Occipital lobe (tissue), 1 donor: ENCODE measurements at regions not wholly inside any gene's neighbourhood (a gene's known extent, or its start where the extent isn't known, plus 50 kb on each side); places are given as distances from the start of the nearest gene placed in this dataset.

Source experiments
- DNase-seq: peaks from one replicate; lab custom pipeline; 2025; lab: John Stamatoyannopoulos, UW

DNA sequence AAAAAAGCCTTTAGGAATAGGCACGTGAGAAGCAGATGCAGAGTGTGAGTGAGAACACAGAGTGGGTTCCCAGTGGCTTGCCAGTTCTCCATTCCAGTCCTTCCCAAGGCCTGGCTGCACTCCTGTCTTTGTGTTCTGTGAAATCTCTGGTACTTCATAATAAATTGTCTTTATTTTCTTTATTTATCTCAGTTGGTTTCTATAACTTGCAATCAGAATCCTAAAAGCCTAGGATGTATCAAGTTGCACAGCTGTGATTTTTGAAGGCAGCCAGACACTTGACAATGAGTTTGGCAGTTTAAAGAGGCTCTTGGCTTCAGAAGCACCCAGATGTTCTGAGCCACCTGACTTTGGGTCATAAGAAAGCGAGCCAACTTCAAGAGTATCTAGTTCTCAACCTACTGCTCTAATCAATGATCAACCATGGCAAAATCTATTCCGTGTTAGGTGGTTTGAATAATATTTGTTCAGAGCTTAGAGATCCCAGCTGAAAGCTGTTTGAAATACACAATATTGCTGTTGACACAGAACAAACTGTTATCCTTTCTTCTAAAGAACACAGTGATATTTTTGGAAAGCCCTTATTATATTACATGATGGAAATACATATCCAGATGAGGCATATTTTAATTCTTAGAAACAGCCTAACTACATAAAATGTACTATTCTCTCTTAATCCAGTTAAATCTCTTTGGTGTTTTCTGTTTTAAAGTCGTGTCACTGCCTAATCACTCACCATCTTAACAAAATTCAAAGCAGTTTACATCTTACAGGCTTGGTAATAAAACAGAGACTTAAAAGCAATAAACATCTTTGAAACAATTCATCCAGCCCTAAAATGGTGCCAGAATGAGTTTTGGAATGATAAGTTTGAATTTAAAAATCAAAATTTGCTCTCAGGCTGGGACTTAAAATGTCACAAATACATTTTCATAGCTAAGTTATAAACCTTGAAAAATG is 483.0 kb upstream of the NBEA start:
- DNase-seq = no peak

DNA sequence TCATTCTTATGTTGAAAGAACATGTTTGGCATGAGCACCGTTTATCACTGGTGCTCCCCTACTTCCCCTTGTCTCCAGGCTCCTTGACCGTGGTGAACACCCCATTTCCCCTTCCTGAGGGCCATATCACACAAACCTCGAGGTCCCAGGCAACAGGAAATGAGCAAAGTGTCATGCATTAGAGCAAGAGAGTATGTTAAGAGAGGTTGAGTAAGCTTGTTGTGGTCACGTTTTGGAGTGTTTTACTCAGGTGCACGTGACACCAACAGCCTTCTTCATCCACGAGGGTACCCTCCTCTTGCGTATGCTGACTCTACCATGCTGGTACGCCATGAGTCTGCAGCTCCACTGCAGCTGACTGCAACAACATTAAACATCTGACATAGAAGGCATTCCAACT is 482.2 kb upstream of the NBEA start:
- no peak for DNase-seq

DNA sequence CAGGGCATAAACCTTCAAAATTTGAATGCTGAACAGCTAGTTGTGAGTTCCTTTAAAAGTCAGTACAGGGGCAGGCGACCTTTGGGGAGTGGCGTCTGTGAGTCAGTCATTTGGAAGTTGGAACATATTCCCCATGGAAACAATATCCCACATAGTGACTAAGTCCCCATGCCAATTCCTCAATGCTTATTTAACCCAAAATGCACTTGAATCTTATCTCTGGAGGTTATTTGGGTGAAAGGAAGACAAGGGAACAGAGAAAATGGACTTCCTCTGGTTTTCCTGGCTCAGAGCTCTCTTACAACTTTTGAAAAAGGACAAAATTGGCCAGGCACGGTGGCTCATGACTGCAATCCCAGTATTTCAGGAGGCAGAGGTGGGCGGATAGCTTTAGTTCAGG is 479.2 kb upstream of the NBEA start:
- DNase-seq = no peak

DNA sequence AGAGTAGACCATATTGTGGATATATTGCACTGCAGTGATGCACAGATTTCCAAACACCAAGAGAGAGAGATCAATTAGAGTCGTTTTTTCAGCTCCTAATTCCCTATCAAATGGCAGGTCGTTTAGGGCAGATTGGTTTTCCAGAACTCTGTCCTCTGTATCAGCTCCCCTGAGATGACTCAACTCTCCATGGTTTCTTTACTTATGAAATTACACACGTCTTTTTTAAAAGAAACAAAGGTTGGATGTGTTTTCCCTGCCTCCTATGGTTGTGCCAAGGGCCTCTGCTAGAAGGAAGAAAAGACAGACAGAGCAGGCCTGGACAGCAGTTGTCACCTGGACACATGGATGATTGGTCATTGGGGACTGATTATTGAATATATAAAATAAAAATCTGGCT is 478.1 kb upstream of the NBEA start:
- DNase-seq = no peak

DNA sequence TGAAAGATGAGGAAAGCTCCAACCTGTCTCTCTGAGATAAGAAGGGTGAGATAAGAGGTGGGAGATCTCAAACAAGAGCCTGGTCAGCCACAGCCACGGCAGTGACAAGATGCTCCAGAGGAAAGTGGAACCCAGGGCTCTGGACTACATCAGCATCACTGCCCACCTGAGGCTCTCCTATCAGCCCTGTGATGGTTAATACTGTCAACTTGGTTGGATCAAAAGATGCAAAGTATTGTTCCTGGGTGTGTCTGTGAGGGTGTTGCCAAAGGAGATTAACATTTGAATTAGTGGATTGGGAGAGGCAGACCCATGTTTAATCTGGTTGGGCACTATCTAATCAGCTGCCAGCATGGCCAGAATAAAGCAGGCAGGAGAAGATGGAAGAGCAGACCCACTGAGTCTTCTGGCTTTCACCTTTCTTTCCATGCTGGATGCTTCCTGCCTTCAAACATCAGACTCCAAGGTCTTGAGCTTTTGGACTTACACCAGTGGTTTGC is 476.6 kb upstream of the NBEA start:
- DNase-seq = no peak

DNA sequence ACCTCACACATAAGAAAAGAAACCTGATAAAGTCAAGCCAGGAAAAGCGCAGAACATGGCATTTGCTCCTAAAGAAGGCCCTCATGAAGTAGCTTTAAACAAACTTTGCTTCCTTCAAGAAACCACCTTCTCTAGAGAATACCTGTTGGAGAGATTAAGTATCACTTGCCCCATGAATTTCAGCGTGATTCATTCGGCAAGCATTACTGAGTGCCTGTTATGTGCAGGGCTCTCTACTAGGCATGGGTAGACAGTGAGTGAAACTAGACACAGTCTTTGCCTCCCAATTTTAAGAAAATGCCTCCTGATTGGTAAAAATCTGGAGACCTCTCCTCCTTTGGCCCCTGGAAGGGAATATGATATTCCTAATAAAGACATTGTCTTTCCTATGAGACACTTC is 475.8 kb upstream of the NBEA start:
- no peak for DNase-seq

DNA sequence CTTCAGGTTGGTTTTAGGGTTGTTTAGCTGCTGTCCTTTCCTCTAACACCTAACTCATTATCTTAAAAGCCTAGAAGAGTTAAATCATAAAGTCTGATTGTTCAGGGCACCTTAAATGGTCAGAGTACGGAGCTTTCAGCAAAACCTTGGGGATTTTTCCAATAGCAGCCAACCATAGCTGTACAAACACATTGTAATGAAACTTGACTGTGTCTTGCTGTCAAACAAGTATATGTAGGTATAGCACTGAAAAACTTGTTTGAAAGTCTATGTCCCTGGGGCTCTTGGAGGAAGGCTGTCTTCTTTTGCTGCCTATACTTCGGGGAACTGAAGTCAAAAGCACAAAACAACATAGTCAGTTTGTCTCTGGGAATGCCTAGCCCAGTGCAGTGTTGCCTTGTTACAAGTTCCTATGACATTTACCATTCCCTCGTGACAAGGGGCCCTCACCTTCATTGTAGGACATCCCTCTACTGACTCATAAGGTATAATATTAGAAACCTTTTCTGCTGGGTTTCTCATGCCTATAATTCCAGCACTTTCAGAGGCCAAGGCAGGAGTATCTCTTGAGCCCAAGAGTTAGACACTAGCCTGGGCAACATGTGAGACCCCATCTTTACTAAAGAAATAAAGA is 474.5 kb upstream of the NBEA start:
- no peak for DNase-seq

DNA sequence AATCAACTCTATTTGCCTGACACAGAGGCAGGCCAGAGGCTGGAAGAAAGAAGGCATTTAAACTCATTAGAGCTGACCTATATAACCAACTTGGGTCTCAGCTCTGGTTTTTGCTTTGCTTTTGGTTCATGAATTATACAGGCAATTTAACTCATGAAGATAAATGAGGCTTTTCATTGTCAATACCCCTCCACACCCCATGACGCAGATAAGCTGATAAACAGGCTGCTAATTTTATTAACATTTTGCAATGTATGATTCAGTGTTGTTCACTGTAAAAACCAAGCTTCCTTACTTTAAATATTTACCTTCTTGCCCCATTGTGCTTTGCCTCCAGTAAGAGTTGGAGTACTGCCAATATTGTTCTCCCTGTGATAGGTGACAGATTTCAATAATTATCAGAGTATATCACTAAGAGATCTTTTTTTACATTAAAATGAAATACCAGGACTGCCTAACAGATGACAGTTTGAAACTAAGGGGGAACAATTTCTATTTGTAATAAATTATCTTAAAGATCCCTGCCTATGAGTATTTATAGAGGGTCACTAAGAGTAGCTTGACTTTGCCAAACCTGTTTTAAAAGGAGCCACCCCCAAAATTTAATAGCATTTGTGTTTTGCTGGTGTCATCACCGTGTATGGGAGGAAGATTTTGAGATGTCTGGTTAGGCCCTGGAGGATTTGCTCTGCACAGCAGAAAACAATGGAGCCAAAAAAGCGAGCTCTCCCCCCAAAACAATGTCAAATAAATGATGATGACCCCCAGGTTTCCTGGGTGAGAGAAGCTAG is 472.7 kb upstream of the NBEA start:
- no peak for DNase-seq

DNA sequence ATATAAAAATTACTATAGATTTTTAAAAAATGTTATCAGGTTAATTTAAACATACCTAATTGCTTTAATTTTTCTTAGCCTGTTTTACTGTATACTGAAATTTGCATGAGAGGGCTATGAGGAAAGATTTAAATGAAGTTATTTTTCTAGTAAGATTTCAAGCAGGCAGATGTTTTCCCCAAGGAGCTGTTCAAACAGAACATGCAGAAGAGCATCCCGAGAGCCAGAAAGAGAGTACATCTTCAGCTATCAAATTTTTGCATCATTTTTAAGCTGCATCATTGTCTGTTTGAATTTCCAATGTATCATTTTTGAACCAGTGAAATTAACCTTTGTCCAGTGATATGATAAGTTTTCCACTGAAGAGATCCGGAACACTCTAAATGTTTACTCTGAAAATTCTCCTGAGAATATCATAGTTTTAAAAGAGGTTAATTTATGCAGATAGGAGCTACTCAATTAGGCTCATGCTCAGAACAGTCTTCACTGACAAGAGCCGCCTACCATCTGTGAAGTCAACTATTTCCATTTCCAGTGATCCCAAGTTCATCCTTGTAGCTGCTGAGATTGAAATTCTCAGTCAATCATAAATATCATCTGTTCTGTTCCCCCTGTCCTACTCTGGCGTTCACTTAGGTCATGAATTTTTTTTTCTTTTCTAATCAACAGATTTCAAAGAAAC is 467.7 kb upstream of the NBEA start:
- DNase-seq = no peak

DNA sequence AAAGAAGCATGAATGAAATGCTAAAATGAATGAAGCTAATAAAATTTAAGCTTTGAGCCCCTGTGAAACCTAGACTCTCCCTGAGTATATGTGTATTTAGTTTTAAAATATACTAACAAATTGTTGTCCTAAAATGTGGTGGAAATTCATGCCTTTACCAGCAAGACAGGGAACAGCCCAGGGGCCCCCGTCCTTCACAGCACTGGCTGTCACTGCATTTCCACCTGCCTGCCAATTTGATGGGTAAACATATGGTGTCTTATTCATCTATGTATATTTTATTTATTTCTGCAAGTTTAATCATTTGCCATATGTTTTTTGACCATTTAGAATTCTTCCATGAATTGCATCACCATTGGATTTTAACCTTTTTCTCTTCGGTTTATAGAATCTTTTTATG is 463.7 kb upstream of the NBEA start:
- DNase-seq = no peak

DNA sequence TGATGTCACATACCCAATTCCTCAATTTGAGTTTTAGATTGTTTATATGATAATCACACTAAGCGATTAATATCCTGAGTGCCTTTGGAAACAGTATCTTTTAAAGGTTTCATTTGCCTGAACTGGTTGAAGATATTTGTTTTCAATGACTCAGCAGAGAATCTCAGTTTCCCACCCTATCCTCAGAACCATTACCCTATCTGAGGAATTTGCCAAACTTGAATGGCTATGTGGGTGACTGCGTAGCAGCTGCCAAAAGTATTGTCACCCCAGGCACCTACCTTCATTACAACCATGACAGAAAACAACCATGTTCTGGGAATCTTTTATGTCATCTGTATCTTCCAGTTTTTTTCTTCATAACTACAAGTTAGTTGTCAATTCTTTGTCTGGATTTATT is 440.1 kb upstream of the NBEA start:
- no peak for DNase-seq

DNA sequence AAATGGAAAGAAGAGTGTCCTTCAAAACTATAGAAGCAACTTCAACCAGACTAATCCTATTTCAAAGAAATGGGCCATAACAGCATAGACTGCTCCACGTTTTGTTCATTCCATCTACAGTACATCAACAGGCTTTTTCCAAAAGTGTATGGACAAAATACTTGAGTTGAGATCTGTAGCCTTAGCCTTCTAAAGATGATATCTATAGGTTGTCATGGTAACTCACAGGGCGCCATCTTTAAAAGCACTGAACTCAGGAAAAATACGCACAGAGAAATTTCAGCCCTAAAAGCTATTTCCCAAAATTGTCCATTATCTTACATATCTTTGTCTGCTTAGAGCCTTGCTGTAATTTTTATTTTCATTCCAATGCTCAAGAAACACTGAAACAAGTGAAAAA is 439.4 kb upstream of the NBEA start:
- DNase-seq = no peak

DNA sequence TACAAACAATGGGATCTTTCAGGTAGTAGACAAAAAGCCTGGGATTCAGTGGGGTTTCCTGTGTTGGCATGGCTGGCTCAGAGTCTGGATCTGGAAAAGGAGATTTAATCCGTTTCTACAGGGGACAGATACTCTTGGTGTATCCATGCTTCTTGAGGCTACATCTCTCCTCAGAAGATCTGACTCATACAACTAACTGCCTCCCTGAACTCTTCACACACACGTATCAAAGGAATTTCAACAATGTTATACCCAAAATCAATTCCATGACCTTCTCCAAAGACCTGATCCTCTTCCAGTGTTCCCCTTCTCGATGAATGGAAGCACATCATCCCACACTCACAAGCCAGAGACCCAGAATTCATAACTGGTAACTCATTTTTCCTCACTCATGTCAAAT is 435.3 kb upstream of the NBEA start:
- no peak for DNase-seq

DNA sequence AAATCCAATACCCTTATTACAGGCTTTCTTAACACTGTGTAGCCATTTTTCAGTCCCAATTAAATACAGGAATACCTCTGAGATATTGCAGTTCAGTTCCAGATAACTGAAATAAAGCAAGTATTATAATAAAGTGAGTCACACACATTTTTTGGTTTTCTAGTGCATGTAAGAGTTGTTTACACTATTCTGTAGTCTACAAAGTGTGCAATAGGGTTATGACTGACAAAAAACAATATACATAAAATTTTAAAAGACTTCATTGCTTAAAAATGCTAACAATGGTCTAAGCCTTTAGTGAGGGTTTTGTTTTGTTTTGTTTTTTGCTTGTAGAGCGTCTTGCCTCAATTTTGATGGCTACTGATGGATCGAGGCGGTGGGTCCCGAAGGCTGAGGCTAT is 434.4 kb upstream of the NBEA start:
- no peak for DNase-seq

DNA sequence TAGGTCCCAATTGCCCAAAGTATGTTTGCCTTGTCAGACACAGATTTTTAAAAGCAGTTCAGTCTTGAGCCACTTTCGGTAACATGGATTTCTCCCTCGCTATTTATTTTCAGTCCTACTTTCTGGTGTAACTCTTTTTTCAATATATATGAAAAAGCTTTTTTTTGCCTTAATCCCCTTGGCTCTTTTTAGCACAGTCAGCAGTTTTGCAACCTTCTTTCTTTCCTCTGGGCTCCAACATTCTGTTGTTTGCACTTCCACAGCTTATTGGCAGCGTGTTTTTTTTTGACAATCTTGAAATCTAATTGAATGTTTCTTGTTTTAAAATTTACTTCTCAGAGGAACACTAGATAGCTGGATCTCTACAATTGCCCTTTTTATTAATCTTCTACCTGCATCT is 429.3 kb upstream of the NBEA start:
- no peak for DNase-seq

DNA sequence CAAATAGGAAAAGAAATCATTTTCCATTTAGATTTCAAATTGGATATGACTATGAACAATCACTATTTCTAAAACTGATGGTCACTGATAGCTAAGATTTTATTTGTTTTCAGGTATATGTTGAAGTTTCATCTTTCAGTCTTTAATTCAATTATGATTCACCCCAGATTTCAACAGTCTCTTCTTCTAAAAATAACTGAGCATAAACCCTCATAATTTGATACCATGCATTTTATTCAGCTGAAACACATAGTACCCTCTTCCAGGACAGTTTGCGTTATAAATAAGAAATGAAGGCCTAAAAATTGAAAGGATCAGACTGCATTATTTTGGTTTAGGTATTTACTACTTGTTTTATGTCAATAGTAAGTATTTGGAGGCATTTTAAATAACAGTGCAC is 428.5 kb upstream of the NBEA start:
- no peak for DNase-seq

DNA sequence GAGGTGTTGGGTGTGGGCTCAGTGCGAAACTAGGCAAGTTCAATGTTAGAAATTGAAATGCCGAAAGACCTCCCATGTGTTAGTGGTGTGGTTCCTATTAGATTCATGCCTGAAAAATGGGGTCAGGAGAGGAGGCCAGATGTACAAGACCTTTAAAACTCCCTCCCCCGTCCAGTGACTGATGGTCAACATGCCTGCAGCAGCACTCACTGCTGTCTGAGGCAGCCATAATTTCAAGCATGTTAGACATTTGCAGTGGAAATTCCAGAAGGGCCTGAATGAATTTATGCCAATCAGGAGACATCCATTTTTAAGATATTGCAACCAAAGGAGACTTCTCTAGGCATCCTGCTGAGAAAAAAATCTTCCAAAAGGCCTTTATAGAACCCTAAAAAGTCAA is 426.9 kb upstream of the NBEA start:
- DNase-seq = no peak

DNA sequence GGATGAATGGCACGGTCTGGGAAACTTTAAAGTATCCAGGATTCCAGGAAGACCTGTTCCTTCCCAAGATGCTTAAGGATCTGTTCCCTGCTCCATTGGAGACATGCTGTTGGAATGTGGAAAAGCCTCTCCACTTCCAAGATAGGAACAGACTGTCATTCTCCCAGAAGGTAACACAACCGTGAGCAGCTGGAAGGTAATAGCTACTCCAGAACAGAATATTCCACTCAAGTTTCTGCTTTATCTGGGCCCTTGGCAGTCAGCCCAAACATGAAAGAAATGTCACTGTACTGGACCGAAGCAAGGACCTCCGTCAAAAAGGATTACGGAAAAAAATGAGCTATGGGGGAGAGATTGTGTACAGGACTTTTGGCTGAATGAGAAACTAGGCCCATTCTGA is 420.9 kb upstream of the NBEA start:
- DNase-seq = no peak

DNA sequence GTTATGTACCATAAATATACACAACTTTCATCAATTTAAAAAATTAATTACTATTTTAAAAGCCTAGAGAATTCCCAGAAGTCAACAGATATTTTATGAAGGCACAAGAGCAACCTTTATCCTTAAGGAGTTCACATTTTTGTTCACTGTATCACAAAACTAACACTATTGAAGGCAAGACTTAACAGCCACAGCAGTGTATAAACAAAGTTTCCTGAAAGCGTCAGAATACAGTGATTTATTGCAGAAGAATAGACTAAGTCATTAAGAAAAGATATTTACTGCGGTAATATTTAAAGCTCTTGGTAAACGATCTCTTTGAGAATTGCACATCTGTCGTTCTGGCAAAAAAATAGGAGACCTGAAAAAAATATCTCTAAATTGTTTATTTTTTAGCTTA is 419.3 kb upstream of the NBEA start:
- DNase-seq = no peak

DNA sequence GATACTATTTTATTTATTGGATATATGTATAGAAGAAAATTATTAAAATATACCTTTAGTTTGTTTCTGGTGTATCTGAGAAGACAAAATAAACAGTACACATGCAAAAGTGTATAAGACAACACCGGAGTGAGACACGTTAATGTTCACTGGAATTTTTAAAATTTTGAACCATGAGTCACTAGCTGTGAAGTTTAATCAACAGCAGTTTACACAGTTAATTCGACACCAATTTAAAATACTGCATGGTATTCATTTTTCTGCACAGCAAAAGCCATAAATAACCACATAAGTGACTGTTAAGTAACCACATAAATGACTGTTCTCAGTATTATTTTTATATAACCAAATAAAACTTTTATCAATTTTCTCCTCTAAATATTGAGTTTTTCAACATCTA is 418.7 kb upstream of the NBEA start:
- no peak for DNase-seq

DNA sequence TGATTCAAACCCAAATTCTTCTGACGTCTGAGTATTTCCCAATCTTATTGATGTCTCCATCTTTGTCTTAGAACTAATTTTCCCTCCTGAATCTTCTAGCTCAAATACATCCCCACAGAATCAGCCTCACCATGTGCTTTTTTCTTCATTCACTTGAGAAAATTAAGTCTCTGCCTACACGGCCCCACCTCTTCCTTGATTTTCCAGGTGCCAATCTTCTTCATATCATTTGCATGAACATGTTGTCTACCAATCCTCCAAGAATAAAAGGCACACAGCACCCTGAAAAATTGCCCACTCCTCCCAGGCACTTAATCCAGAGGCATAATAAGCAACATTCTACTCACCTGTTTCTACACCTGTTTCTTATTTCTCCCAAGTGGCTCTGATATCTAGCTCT is 408.1 kb upstream of the NBEA start:
- DNase-seq = no peak

DNA sequence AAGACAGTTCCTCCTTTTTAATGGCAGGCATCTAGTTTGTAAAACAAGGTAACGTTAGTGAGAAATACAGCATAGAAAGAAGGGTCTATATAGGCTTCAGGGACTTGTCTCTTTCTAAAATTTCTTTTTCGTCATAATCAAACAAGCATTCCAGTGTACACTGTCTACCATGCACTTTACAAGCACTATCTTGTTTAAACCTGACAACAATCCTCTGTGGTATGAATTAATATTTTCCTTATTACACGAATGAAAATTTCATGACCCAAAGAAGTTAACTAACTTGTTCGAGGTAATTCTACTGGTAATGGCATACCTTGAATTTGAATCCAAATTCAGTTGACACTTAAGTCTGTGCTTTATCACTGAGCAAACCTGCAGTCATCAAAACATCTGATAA is 399.7 kb upstream of the NBEA start:
- DNase-seq = no peak
